Stomach (tissue), 4 donors: ENCODE measurements at regions not wholly inside any gene's neighbourhood (a gene's known extent, or its start where the extent isn't known, plus 50 kb on each side); places are given as distances from the start of the nearest gene placed in this dataset.

Source experiments
- EP300 ChIP-seq: sonication (generic); formaldehyde crosslinking; IDR thresholded peaks from one replicate; pipeline ENCODE4 v1.6.1; 2017; ENCODE audit warnings: antibody characterized with exemption
- POLR2A ChIP-seq, 4 donors: fragments of 450-650 bp; IDR thresholded peaks; one replicate each; pipeline ENCODE4 v1.6.1; 2016; ENCODE audit warnings: antibody characterized with exemption in 4 of 4, control low read depth in 2 of 4, mild to moderate bottlenecking in 1 of 4, moderate library complexity in 1 of 4
- POLR2AphosphoS5 ChIP-seq, 3 donors: sonication (generic); formaldehyde crosslinking; IDR thresholded peaks; one replicate each; pipeline ENCODE4 v1.6.1; 2016; ENCODE audit warnings: antibody characterized with exemption in 3 of 3
- TF ChIP-seq, protein P1 (sequence below), 7 experiments: fragments of 450-650 bp in 4 of 7; fragments of 200-600 bp in 3 of 7; sonication (generic) in 3 of 7; IDR thresholded peaks; one replicate each; pipeline ENCODE4 v1.5.1; 2016 to 2019; ENCODE audit warnings: antibody characterized with exemption in 7 of 7, control low read depth in 2 of 7, mild to moderate bottlenecking in 1 of 7

DNA sequence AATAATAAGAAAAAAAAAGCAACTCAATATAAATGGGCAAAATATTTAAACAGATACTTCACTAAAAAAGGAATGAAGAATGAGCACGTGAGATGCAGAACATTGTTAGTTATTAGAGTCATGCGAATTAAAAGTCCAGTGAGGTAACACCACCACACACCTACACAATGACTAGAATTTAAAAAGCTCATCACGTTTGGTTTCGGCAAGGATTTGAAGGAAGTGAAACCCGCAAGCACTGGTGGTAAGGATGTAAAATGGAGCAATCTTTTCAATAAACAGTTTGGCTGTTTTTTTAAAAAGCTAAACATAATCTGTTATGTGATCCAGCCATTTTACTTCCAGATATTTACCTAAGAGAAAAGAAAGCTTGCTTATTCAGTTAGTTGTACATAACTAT lies 1181.6 kb upstream of the CELF4 start:
- TF ChIP-seq POLR2A (IDR thresholded peaks at IDR 0.05) (no peak), POLR2AphosphoS5 (IDR thresholded peaks at IDR 0.05) (no peak), EP300 (no peak)
- TF ChIP-seq, protein P1, sequence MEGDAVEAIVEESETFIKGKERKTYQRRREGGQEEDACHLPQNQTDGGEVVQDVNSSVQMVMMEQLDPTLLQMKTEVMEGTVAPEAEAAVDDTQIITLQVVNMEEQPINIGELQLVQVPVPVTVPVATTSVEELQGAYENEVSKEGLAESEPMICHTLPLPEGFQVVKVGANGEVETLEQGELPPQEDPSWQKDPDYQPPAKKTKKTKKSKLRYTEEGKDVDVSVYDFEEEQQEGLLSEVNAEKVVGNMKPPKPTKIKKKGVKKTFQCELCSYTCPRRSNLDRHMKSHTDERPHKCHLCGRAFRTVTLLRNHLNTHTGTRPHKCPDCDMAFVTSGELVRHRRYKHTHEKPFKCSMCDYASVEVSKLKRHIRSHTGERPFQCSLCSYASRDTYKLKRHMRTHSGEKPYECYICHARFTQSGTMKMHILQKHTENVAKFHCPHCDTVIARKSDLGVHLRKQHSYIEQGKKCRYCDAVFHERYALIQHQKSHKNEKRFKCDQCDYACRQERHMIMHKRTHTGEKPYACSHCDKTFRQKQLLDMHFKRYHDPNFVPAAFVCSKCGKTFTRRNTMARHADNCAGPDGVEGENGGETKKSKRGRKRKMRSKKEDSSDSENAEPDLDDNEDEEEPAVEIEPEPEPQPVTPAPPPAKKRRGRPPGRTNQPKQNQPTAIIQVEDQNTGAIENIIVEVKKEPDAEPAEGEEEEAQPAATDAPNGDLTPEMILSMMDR (IDR thresholded peaks at IDR 0.05) = no peak
